ENCODE measurements at regions not wholly inside any gene's neighbourhood (a gene's known extent, or its start where the extent isn't known, plus 50 kb on each side); places are given as distances from the start of the nearest gene placed in this dataset.

DNA sequence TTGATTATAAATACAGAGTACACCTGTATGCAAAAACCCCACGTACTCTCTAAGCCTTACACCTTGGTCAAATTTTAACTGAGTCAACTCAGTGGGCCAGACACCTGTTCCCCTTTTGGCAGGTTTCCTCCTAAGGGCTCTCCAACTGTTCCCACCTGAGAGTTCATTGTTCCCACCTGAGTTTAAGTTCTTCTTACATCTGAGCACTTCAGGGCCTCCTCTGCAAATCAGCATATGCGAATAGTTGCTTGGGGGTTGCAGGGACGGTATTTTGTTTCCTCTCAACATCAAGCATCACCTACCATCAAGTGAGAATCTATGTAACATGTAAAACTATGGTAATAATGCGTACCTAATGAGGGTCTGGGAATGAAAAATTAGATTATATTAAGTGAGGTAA lies 300.0 kb downstream of the PIK3R1 start:
- no peak for ATAC-seq
- intact Hi-C loops (cut with micrococcal nuclease): no loop called here
- TF ChIP-seq, protein P1, sequence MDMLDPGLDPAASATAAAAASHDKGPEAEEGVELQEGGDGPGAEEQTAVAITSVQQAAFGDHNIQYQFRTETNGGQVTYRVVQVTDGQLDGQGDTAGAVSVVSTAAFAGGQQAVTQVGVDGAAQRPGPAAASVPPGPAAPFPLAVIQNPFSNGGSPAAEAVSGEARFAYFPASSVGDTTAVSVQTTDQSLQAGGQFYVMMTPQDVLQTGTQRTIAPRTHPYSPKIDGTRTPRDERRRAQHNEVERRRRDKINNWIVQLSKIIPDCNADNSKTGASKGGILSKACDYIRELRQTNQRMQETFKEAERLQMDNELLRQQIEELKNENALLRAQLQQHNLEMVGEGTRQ (CRISPR knock-in tag; IDR thresholded peaks at IDR 0.05): no peak
- TF ChIP-seq, protein P2, sequence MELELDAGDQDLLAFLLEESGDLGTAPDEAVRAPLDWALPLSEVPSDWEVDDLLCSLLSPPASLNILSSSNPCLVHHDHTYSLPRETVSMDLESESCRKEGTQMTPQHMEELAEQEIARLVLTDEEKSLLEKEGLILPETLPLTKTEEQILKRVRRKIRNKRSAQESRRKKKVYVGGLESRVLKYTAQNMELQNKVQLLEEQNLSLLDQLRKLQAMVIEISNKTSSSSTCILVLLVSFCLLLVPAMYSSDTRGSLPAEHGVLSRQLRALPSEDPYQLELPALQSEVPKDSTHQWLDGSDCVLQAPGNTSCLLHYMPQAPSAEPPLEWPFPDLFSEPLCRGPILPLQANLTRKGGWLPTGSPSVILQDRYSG (tag; conservative IDR thresholded peaks at IDR 0.05; ENCODE audit: low read depth): no peak
- TF ChIP-seq, protein P3, sequence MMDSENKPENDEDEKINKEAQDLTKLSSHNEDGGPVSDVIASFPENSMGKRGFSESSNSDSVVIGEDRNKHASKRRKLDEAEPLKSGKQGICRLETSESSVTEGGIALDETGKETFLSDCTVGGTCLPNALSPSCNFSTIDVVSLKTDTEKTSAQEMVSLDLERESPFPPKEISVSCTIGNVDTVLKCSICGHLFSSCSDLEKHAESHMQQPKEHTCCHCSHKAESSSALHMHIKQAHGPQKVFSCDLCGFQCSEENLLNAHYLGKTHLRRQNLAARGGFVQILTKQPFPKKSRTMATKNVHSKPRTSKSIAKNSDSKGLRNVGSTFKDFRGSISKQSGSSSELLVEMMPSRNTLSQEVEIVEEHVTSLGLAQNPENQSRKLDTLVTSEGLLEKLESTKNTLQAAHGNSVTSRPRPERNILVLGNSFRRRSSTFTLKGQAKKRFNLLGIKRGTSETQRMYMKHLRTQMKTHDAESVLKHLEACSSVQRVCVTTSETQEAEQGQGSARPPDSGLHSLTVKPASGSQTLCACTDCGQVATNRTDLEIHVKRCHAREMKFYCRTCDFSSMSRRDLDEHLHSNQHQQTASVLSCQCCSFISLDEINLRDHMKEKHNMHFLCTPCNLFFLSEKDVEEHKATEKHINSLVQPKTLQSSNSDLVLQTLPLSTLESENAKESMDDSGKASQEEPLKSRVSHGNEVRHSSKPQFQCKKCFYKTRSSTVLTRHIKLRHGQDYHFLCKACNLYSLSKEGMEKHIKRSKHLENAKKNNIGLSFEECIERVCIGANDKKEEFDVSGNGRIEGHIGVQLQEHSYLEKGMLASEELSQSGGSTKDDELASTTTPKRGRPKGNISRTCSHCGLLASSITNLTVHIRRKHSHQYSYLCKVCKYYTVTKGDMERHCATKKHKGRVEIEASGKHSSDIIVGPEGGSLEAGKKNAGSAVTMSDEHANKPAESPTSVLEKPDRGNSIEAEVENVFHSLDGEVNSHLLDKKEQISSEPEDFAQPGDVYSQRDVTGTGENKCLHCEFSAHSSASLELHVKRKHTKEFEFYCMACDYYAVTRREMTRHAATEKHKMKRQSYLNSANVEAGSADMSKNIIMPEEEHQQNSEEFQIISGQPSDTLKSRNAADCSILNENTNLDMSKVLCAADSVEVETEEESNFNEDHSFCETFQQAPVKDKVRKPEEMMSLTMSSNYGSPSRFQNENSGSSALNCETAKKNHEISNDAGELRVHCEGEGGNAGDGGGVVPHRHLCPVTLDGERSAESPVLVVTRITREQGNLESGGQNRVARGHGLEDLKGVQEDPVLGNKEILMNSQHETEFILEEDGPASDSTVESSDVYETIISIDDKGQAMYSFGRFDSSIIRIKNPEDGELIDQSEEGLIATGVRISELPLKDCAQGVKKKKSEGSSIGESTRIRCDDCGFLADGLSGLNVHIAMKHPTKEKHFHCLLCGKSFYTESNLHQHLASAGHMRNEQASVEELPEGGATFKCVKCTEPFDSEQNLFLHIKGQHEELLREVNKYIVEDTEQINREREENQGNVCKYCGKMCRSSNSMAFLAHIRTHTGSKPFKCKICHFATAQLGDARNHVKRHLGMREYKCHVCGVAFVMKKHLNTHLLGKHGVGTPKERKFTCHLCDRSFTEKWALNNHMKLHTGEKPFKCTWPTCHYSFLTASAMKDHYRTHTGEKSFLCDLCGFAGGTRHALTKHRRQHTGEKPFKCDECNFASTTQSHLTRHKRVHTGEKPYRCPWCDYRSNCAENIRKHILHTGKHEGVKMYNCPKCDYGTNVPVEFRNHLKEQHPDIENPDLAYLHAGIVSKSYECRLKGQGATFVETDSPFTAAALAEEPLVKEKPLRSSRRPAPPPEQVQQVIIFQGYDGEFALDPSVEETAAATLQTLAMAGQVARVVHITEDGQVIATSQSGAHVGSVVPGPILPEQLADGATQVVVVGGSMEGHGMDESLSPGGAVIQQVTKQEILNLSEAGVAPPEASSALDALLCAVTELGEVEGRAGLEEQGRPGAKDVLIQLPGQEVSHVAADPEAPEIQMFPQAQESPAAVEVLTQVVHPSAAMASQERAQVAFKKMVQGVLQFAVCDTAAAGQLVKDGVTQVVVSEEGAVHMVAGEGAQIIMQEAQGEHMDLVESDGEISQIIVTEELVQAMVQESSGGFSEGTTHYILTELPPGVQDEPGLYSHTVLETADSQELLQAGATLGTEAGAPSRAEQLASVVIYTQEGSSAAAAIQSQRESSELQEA (IDR thresholded peaks at IDR 0.05; ENCODE audit: low read depth): no peak
- TF ChIP-seq, protein P4, sequence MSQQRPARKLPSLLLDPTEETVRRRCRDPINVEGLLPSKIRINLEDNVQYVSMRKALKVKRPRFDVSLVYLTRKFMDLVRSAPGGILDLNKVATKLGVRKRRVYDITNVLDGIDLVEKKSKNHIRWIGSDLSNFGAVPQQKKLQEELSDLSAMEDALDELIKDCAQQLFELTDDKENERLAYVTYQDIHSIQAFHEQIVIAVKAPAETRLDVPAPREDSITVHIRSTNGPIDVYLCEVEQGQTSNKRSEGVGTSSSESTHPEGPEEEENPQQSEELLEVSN (IDR thresholded peaks at IDR 0.05; ENCODE audit: borderline replicate concordance in 1 of 2, extremely low read depth in 1 of 2, insufficient read depth in 1 of 2, insufficient read length in 1 of 2, low read depth in 1 of 2, low read length in 1 of 2, poor library complexity in 1 of 2, severe bottlenecking in 1 of 2): no peak
- TF ChIP-seq, protein P5, sequence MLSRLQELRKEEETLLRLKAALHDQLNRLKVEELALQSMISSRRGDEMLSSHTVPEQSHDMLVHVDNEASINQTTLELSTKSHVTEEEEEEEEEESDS (CRISPR knock-in tag; IDR thresholded peaks at IDR 0.05): no peak
- no peak for TF ChIP-seq ZNF717 (CRISPR knock-in tag; IDR thresholded peaks at IDR 0.05)
- no peak for TF ChIP-seq FOXA3 (CRISPR knock-in tag; conservative IDR thresholded peaks at IDR 0.05 in 1 of 2, IDR thresholded peaks at IDR 0.05 in 1 of 2)
- TF ChIP-seq HMGN3 (IDR thresholded peaks at IDR 0.05; ENCODE audit: borderline replicate concordance, extremely low read depth, insufficient read length, low read depth, low read length): no peak
- TF ChIP-seq ZNF780A (CRISPR knock-in tag; IDR thresholded peaks at IDR 0.05): no peak

More for the DNA sequence above, 300.0 kb downstream of the PIK3R1 start:
- Histone ChIP-seq H3K9ac (ENCODE audit: insufficient read depth in 1 of 2, low read depth in 2 of 2, low read length in 2 of 2) (no peak overlapping the region), H3K4me2 (ENCODE audit: insufficient read depth, low read length) (no peak overlapping the region), H3K79me2 (ENCODE audit: control insufficient read depth, insufficient read depth, low read length) (no peaks in the 10 kb centered on the region), H2AFZ (ENCODE audit: low read depth, low read length) (no peak overlapping the region), H4K20me1 (replicated peaks; ENCODE audit: control insufficient read depth, insufficient read depth, low read length) (no peaks in the 10 kb centered on the region), H3K27ac (ENCODE audit: extremely low read depth, low read depth, low read length) (no peak overlapping the region), H3K9me3 (replicated peaks; ENCODE audit: control insufficient read depth, insufficient read depth, low read depth, low read length) (no peaks in the 10 kb centered on the region), H3K4me3 (no peak overlapping the region), H3K4me1 (replicated peaks in 1 of 2; ENCODE audit: control insufficient read depth in 2 of 2, insufficient read depth in 2 of 2, low read length in 2 of 2) (no peaks in the 10 kb centered on the region; a peak in 1 of 5 replicates), H3K27me3 (ENCODE audit: control insufficient read depth in 2 of 2, insufficient read depth in 2 of 2, low read length in 2 of 2) (peaks cover 0 to 14% of the 10 kb centered on the region in 2 experiments; a peak in 4 of 5 replicates), H3K36me3 (ENCODE audit: control insufficient read depth, insufficient read depth, low read length) (no peaks in the 10 kb centered on the region), H3K9me1 (ENCODE audit: control insufficient read depth, insufficient read depth, low read length) (no peaks in the 10 kb centered on the region)
- no peak for DNase-seq (ENCODE audit: extremely low read depth in 1 of 4, low spot score in 3 of 4)
- 7% methylated on average over 4 of the region's 4 CpGs for WGBS (ENCODE audit: insufficient coverage, low coverage, missing lambda C conversion rate)
- in situ Hi-C loops (cut with MboI): no loop called here
- BruUV-seq (replicated peaks): no TSS peak
- ChIA-PET POLR2A (no interaction called here), CTCF (ENCODE audit: low intra/inter-chr PET ratio) (no interaction called here)
- peak; percentile 11 for FAIRE-seq

Data from K562 (cell line).